EL (cell line): ENCODE measurements at regions not wholly inside any gene's neighbourhood (a gene's known extent, or its start where the extent isn't known, plus 50 kb on each side); places are given as distances from the start of the nearest gene placed in this dataset.

ENCODE experiments used
- DNase-seq: peaks from one replicate; pipeline ENCODE4 v3.0.0-alpha.2; 2016

DNA sequence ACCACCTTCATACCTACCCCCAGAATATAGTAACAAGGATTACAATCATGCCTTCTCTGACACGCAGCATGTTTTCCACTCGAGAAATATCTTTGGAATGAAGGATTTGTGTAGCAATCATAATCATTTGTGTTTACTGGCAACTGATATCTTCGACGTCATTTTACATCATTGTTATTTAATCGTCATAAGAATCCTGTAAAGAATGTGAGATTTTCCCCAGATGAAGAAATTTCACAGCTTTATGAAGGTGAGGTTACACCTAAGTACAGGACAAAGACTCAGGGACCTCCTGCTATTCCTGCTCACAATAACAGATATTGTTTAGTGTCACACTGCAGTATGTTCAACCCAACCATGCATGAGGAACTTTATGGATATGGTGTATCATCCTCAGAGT is 198.2 kb upstream of the LDB2 start:
- DNase-seq: no peak

DNA sequence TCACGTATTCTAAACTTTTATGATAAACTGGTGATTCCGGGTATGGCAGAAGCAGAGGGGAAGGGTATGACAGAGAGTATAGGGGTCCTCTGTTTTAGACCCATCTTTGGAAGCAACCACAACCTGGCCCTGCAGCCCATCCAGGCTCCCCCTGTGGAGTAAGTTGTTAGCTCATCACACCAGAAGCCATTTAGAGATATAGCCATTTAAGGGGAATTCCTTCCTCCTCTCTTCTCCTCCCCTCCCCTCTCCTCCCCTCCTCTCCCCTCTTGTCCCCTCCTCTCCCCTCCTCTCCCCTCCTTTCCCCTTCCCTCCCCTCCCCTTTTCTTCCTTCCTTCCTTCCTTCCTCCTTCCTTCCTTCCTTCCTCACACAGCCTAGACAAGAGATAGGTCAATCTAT is 197.3 kb upstream of the LDB2 start:
- DNase-seq: no peak

DNA sequence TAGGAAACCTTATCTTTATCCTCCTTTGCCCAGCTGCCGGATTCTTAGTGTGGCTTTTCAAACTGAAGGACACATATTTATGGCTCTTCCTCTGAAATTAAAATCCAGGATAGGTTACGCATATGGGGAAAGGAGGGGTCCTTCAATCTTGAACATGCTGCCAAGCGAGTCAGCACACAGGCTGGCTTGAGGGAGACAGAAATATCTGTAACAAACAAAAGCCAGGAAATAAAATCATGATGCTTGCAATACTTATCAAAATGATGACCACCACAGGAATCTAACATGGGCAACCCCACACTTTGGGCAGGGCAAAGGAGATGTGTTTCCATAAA is 196.4 kb upstream of the LDB2 start:
- no peak for DNase-seq

DNA sequence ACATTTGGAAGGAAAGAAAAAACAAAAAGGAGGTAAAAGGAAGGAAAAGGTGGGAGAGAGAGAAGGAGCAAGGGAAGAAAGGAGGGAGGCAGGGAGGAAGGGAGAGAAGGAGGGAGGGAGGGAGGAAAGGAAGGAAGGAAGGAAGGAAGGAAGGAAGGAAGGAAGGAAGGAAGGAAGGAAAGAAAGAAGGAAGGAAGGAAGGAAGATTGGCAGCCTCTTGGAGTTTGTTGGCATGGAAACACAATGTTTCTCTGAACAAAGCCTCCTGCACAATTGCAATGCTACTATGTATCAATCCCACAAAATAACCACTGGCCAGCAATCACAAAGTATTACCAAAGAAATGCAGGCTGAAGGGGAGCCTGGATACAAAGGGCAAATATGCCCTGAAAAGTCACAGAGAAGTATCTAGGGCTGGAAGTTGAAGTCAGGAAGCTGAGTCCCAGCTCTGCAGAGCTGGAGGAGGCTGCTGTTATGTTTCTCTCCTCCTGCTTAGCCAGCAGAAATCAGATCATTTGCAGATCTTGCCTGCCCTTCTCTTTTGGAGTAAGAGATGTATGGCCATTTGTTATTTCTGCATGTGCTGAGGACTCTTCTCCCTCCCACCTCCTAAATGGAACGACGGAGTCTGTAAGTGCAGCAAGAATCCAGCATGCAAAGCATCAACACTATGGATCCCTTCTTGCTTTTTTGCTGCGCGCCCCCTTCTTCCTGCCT is 195.9 kb upstream of the LDB2 start:
- DNase-seq: no peak

- DNase-seq: no peak
These were observed 195.0 kb upstream of the LDB2 start for GRCh38 chr4:17093481-17093880.

DNA sequence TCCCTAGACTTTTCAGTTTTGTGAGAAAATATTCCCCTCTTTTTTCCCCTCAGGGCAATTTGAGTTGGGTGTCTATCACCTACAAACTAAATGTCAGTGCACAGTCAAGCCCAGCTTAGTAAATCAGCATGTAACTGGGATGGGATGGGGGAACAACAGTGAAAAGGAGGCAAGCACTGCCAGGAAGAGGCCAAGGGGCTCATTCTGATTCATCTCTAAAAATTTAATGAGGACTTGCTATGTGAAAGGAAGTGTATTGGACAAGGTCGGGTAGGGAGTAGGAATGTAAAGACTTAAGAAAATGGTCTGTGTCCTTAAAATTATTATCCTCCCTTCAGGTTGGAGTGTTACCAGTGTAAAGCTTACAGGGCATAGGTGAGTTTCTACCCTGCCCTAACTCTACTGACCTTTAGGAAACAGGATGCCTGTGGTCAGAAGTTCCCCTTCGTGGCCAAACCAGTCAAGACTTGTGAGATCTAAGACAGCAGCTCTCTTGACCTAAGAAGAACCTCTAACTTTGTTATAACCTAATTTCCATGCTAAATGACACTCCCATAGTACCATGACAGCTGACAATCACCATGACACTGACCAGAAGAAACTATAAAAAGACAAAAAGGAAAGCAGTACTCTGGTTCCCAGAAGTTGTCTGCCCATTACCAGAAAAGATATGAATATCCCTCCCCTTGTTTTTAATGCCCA is 194.4 kb upstream of the LDB2 start:
- peak; percentile 31 for DNase-seq

- DNase-seq: no peak
These were observed 192.7 kb upstream of the LDB2 start for GRCh38 chr4:17091104-17091503.

DNA sequence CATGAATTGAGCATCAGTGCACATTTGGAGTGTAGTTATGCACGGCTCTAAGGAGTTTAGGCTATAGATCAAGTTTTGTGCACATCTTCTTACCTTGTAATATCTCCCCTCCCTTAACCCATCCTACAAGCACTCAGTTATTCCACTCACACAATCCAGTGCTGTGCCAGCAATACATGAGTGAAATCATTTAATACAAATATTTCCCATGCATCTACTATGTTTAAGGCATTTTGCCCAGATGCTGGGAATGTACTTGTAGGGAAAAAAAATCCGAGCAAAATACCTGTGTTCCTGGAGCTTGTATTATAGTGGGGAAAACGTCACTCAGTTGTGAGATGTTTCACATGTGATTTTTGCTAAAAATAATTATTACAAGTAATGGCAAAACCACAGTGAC is 191.6 kb upstream of the LDB2 start:
- DNase-seq: no peak

GRCh38 chr4:17085416-17085815 is 187.0 kb upstream of the LDB2 start:
- no peak for DNase-seq

DNA sequence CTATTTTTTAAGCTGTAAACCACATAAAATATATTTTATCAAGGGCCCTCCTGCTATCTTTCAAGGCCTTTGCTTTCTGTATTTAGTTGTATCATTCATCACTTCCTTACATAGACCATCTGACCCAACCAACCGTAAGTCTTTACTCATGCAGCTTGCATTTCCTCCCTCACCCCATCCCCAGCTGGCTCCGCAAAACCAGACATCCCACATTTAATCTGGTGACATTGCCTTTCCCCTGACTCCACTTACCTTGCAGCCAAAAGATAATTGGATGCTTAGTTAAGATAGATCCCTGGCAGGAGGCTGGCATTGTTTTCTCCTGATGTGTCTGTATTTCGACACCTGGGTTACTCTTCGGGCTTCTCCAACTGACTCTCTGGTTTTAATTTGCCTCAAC is 183.7 kb upstream of the LDB2 start:
- no peak for DNase-seq

GRCh38 chr4:17081179-17081578 is 182.7 kb upstream of the LDB2 start:
- no peak for DNase-seq

- DNase-seq: no peak
These were observed 178.7 kb upstream of the LDB2 start for GRCh38 chr4:17077105-17077504.

DNA sequence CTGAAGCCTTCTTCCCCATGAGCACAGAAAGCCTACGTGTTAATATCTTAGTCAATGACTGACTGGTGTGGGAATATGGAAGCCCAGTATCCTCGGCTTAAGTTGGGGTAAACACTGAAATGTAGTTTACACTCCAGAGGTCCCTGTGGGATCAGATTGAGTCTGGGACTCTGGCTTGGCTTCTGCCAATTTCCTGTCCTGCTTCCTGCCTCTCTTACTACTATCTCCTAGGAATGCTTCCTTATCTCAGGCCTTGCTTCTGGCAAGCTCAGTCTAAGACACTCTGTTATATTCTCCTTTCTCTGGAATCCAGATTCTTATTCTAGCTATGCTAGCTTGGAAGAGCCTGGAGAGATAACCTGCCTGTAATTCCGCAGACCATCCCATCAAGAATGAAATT is 174.0 kb upstream of the LDB2 start:
- DNase-seq: no peak

DNA sequence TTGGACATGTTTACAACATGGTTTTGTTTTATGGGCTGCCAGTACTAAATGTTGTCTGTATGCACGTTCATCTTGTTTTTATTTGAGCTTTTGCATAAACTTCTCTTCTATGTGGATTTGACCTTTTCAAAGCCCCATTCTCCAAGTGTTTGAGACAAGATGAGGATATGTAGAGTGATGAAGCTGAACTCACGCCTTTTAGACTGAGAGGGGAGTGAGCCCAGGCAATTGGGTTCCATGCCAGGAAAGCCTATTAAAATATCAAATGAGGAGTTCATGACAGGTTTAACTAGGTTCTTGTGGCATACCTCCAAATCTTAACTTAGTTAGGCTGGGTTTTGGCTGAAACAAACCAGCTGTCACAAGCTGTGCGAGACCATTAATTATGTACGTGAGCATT is 170.4 kb upstream of the LDB2 start:
- DNase-seq: no peak

- no peak for DNase-seq
These were observed 169.9 kb upstream of the LDB2 start for GRCh38 chr4:17068392-17068791.

GRCh38 chr4:17066972-17067371 is 168.5 kb upstream of the LDB2 start:
- peak; percentile 92 for DNase-seq

GRCh38 chr4:17066236-17066635 is 167.8 kb upstream of the LDB2 start:
- DNase-seq: peak; percentile 64

GRCh38 chr4:17065821-17066220 is 167.4 kb upstream of the LDB2 start:
- DNase-seq: peak; percentile 24

DNA sequence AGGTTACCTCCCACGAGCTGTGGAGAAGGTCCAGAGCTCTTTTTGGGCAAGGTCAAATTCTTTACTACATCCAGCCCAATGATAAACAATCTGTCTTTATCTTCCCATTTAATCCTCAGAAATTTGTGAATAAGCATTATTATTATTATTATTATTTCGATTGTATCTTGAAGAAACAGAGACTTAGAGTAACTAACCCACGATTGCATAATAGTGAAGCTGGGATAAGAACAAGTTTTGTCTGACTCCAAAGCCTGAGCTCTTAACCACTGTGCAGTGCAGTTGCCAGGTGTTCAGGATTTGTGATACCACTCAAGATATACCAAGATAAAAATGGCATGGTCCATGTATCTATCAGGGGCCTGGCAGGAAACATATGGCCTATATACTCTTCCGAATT is 166.5 kb upstream of the LDB2 start:
- DNase-seq: no peak

DNA sequence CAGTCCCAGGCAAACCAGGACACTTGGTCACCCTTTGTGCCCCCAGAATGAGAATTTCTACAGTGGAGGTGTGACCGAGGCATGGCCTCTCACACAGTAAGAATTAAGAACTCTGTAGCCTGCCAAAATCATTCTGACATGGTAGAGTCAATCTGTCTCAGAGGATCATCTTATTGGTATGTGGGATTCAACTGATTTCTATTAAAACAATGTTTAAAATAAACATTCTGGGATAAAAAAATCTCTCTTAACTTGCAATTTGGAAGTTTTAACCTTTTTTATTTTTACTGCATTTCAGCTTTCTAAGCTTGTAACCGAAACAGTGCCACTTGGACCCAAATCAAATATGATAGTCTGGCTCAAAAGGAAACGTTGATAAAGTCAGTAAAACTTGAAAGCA is 165.4 kb upstream of the LDB2 start:
- peak; percentile 83 for DNase-seq

DNA sequence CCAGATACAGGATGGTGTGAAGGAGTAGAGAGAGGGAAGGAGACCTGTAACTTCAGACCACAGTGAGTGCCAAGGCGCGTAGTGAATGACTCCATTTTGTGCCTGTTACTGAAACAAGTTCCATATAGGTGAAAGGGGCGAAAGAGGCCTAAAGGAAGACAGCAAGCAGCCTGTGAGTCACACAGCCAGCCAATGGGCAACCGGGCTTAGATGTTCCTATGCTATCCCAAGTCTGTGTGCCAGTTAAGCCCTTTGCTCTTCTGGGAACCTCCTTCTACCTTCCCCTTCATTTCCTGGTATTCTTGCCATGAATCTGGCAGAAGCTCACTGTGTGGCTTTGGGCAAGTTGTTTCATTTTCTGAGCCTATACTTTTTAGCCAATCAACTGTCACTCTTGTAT is 161.8 kb upstream of the LDB2 start:
- DNase-seq: no peak

- no peak for DNase-seq
These were observed 160.7 kb upstream of the LDB2 start for GRCh38 chr4:17058916-17059741.

DNA sequence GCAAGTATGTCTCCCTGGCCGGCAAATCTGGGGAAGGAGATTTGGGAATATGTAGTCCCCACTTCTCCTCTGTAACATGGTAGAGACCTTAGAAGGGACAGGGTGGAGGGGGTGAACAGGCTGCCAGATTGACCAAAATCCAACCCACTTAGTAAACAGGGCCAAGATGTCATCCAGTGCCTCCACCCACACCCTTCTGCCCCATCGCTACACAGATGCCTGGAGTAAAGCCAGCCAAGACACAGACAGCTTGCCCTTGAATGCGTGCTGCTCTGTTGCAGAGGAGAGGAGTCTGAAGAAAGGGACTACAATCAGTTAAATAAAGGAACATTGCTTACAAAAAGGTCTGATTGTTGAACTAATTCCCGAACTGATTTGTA is 160.1 kb upstream of the LDB2 start:
- peak; percentile 52 for DNase-seq

- no peak for DNase-seq
These were observed 158.6 kb upstream of the LDB2 start for GRCh38 chr4:17057035-17057434.
